RCC 7860 (cell line): ENCODE measurements at regions not wholly inside any gene's neighbourhood (a gene's known extent, or its start where the extent isn't known, plus 50 kb on each side); places are given as distances from the start of the nearest gene placed in this dataset.

Experiments
- DNase-seq: peaks from one replicate; pipeline ENCODE4 v3.0.0-alpha.2; 2015; ENCODE audit warnings: low spot score
- FAIRE-seq: peaks from 2 replicates; lab custom pipeline; 2012; peaks lifted over from hg19 to GRCh38; lab: Jason Lieb, UNC

DNA sequence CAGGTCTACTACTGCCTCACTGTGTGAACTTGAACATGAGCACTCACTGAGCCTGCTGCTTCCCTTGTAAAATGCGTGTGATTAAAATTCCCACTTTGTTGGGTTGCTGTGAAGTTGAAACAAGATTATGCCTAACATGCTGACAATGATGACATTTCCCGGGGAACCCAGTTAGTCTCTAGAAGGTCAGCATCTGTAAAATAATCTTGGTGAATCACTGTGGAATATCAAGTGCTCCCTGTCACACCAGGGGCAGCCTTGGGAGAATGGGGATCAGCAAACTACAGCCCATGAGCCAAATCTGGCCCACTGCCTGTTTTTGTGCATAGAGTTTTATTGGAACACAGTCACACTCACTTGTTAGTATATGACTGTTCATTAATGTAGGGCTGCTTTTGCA lies 335.2 kb downstream of the MIAT start:
- DNase-seq: no peak
- no peak for FAIRE-seq

DNA sequence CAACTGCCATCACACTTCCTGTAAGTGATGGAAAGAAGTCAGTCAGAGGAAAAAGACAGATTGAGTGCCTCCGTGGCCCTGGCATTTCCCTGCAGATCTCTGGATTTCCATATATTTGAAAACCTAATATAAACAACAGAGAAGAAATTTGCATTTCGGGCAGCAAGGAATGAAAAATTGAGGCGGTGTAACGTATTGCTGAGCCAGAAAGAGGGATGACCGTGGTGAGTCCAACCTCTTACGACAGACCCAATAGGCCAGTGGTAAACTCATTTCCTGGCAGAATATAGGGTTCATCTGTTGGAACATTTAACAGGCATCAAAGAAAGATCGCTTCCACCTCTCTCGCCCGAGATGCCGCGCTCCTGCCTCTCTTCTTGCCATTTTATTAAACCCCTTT lies 336.5 kb downstream of the MIAT start:
- FAIRE-seq: no peak

DNA sequence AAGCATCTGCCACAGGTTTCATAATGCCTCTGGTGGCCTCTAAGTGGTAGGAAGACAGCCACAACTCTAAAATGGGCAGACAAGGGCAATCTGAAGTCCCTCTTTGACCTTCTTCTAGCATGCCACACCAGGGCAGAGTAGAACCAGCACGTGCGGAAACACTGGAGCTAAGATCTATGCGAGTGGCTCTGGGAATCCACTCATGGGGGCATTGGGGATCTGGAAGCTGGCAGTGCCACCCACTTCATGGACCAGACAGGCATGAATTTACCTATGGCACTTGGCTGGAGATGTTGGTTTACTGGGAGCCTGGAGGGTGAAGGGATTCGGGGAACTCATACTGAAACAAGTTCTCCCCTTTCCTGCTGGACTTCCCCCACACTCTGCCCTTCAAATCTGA lies 337.4 kb downstream of the MIAT start:
- DNase-seq: no peak
- no peak for FAIRE-seq

More for the DNA sequence above, 336.5 kb downstream of the MIAT start:
- no peak for DNase-seq

DNA sequence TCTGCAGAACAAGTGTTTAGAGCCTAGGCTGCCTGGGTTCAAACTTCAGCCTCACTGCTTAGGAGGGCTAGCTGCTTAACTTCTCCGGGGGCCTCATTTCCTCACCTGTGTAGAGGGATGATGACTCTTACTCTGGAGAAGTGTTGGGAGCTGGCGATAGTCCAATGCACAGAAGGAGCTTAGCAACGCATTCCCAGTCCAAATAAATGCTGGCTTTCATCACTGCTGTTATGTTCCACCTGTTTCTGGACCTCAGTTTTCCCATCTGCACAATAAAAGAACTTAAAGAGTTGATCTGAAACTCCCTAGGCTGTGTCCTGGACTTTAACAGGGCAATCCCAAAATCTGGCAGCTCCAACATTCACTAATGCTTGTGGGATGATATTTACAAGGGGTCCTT lies 337.8 kb downstream of the MIAT start:
- FAIRE-seq (no peak), DNase-seq (no peak)

DNA sequence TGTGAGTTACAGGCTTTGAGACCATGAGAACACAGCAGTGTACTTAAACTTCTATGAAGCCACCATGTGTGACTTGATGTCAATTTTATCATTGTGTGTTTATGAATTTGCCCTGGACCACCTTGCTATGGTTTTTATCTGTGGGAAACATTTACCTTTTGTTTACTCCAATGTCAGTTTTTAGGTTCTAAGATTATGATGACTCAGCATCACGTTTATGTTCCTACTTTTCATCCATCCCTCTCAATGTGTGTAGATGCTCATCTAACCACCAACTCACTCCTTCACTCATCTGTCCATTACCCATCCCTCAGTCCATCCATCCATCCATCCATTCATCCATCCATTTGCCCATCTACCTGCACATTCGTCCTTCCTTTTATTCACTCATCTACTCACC lies 338.8 kb downstream of the MIAT start:
- FAIRE-seq: no peak
- DNase-seq: no peak

DNA sequence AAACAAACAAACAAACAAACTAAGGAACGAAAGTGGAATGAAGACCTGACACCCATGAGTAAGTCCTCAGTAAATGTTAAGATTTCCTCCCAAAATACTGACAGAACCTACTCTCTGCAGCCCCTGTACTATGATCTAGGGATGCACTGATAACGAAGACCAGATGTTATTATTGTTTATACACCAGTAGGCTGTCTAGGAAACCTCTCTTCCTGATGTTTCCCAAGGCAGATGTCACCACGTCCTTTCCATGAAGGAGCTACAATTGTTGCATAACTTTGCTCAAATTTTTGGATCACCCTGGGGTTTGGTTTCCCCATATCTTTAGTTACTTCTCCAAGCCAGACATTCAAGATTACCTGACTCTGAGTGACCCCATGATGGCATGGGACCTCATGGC lies 340.7 kb downstream of the MIAT start:
- FAIRE-seq (no peak), DNase-seq (no peak)

DNA sequence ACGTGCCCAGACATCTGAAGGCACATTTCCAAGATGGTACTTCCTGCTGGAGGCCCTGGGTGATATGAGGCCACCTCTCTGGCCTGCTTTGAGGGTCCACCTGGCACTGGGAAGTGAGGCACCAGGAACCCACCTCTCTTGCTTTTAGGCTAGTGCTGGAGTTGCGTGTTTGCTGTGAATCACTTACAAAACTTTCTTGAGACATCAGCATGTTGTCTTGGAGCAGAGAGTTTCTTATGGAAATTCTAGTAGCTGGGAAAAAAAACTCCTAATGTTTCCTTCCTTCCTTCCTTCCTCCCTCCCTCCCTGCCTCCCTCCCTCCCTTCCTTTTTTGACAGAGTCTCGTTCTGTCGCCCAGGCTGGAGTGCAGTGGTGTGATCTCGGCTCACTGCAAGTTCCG lies 341.3 kb downstream of the MIAT start:
- DNase-seq (no peak), FAIRE-seq (no peak)

DNA sequence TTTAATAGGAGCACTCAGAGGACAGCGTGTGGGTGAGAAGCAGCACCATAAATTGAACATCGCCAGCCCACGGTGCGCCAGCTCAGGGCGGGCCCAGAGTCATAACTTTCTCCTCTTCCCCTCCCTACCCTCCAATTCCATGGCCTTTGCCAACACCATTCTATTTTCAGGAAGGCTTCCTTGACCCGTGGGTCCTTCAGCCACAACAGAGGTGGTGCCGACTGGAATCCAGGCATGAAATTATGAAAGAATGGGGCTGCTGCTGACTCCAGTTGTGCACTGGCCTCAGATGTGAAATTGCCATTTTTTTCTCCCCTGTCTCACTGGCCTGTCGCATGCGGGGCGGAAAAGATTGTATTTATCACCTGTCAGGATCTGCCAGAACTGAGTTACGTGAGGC lies 345.9 kb downstream of the MIAT start:
- DNase-seq: no peak
- FAIRE-seq: no peak

DNA sequence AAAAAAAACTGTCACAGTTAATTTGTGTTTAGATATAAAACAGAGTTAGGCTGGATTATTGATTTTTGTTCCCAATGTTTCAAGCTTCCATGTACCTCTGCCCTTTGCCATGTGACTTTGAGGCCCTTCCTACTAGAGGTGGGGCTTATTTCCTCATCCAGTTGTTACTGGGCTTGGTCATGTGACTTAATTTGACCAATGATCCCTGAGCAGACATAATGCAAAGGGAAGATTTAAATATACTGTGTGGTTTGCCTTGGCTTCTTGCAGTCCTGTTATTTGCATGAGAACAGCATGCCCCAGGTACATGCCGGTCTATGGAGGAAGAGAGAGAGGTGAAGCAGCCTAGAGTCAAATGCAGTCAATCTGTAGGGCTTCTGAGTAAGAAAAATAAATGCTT lies 347.0 kb downstream of the MIAT start:
- DNase-seq (no peak), FAIRE-seq (no peak)

DNA sequence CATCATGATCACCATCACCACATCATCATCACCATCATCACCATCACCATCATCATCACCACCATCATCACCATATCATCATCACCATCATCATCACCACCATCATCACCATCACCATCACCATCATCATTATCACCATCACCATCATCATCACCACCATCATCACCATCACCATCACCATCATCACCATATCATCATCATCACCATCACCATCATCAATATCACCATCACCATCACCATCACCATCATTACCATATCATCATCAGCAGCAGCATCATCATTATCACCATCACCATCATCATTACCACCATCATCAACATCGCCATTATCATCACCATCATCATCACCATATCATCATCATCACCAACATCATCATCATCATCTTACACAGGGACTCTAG lies 351.1 kb downstream of the MIAT start:
- FAIRE-seq (no peak), DNase-seq (no peak)

DNA sequence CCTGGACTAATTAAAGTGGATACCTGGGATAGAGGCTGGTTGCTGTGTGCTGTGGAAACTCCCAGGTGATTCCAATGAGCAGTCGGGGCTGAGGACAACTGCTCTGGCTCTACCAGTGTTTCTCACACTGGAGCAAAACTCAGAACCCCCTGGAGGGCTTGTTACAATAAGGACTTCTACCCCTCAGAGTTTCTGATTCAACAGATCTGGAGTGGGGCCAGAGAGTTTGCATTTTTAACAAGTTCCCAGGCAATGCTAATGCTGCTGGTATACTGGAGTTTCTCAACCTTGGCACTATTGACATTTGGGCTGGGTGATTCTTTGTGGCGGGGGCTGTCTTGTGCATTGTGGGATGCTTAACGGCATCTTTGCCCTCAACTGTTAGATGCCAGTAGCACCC lies 353.7 kb downstream of the MIAT start:
- FAIRE-seq: no peak
- no peak for DNase-seq

DNA sequence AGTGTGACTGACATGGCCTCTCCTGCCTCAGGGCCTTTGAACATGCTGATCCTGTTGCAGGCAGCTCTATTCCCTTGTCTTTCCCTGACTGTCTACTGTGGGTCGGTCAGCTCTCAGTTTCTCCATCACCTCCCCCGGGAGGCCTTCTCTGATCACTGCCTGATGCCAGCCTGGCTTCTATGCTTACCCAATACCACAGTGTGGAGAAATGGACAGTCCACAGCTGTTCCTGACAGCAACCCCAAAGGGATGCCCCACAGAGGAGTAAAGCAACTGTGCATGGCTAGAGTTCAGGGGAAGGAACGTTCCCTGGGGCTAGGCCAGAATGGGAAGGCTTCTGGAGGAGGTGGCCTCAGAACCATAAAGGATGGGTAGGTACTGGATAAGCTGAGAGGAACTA lies 354.3 kb downstream of the MIAT start:
- DNase-seq (no peak), FAIRE-seq (no peak)

DNA sequence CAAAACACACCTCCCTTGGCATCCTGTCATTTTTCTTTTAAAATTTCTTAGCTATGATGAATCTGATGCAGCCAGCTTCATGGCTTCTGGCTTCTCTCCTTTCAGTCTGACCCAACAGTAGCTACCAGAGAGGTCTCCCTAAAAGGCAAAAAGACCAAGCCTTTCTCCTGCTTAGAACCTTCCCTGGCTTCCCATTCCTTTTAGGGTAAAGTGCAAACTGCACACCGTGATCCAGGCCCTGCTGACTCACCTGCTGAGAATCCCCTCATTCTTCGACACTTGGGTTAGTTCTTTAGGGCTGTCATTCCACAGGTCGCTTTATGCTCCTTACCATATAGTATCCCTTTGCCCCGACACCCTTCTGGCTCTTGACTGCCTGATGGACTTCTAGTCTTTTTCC lies 362.4 kb downstream of the MIAT start:
- FAIRE-seq (peak; percentile 29), DNase-seq (peak; percentile 86)

DNA sequence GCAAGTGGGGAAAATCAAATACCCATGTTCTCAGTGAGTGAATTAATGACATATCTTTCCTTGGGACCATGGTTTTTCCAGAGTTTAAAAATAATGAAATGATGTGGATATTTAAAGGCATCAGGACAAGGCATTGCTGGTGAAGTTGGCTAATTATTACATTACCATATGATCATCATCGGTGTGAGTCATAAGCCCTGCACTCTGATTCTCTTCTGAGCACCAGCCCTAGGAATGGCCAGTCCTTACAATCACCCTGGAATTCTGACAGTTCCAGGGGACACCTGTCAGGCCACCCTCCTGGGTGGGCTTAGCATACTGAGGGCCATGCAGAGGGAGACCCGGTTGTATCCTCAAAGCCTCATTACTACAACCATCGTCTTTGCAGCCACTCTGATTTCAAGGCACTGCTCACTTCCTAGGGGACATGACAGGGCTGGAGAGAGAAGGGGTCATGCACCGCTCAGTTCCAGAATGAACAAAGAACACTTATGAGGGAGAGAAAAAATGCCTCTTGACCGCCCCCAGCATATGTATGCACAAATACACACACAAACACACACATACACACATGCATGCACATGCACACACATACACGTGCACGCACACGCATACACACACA lies 365.0 kb downstream of the MIAT start:
- DNase-seq (peak; percentile 61), FAIRE-seq (peak; percentile 81)

DNA sequence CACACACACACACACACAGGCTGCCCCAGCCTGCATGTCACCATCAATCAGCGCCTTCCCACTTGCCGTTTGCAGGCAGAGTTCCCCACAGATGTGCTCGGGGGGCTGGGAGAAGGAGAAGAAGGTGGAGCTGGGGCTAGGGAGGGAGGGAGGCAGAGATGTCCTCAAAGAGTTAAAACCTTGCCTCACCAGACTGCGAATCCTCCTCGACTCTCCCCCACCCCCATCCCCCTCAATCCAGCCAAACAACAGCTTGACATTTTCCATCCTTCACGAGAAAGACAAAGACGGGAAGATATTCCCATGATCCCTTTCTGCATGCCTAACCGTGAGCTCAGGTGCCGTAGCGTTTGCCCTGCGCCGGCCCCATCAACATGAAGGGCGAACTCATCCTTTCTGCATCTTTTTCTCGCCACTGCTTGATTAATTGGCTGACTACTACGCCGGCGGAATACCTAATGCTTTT lies 365.5 kb downstream of the MIAT start:
- no peak for FAIRE-seq
- no peak for DNase-seq

DNA sequence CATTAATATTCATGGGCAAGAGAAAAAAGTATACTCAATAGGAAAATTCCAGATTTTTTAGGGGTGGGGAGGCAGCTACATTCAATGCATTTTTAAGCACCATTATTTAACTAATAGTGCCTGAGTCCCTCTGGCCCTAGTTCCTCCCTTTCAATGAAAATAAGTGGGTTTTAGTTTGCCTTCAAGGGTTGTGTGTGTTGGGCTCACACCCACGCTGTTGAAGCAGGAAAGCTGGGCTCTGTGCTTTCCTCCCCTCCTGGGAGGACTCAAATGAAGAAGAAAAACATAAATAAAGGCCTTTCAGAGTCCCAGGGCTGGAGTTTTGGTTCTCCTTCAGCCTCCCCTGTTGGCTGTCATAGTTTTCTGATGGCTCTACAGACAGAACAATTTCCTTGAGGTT lies 366.2 kb downstream of the MIAT start:
- FAIRE-seq: no peak
- DNase-seq: no peak

DNA sequence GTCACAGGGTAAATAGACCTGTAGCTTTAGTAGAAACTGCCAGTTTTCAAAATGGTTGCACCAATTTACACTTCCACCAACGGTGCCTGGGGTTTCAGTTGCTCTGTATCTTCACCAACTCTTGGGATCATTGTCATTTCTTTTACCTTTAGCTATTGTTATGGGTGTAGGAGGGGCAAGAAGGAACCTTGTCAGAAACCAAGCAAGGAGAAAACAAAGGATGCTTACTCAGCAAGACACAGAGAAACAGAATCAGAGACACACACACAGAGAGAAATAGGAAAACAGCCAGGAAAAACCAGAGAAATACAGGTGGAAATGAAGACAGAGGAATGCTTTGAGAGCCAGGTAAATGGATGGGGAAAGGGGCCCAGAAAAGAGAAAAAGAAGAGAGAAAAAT lies 367.6 kb downstream of the MIAT start:
- no peak for FAIRE-seq
- DNase-seq: no peak

DNA sequence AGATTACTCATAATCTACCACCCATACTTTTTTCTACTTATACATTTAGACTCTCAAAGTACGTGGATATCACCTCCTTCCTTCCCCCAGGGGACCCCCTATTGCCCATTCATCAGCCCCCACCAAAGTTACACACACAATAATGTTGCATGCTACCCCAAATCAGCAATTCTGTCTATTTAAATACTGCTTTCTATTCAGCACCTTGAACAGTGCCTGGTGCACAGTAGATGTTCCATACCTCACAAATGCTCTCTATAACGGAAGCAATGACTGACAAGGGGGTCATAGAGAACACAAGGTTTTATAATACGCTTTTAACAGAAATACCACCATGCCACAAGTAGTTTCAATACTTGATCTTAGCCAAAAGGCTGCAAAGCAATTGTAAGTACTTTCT lies 370.7 kb downstream of the MIAT start:
- FAIRE-seq (no peak), DNase-seq (no peak)

DNA sequence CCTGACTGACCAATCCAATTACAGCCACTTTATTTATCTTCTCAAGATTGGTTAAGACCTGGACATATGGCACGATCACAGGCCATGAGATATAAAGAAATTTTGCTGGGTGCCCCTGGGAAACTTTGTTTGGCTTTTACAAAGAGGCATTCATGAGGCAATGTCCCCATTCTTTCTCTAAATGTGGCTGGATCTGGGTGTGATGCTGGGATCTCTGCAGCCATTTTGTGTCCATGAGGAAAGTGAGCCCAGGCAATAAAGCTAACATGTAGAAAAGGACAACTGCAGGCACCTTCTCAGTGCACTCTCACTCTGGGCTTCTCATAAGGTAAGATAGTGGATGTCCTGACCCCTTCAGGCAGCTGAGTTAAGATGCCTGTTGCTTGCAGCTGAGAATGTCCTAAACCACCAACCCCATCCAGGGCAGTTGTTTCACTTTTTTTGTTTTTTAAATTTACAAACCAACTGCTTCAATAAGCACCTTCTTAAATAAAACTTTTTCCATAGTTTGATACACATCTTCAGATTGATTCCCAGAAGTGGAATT lies 372.3 kb downstream of the MIAT start:
- no peak for FAIRE-seq
- no peak for DNase-seq

DNA sequence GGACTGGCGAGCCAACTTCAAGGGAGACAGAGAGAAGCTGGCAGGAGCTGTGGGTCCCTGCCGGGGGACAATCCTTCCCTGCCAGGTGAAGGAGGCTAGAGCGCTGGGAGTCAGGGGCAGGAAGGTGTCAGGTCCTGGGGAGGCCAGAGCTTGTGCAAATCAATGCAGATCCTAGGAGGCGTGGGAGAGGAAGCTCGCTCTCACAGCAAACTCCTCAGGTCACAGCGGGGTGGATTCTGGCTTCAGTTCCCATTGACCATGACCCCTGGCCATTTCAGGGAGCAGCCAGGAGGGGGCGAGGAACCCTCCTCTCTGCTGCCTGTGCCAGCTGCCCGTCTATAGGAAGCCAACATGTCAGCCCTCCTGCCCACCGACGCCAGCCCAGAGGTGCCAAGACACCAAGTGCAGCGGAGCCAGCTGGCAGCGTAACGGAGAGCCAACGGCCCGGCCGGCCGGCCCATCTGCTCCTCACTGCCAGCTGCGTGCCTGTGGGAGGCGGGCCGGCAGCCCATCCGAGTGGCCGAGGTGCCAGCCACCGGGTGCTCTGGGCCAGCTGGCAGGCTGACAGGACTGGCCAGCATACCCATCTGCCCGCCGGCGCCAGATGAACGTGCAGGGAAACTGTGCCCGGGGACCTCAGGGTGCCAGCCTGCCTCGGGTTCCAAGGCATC lies 374.8 kb downstream of the MIAT start:
- no peak for DNase-seq
- no peak for FAIRE-seq

DNA sequence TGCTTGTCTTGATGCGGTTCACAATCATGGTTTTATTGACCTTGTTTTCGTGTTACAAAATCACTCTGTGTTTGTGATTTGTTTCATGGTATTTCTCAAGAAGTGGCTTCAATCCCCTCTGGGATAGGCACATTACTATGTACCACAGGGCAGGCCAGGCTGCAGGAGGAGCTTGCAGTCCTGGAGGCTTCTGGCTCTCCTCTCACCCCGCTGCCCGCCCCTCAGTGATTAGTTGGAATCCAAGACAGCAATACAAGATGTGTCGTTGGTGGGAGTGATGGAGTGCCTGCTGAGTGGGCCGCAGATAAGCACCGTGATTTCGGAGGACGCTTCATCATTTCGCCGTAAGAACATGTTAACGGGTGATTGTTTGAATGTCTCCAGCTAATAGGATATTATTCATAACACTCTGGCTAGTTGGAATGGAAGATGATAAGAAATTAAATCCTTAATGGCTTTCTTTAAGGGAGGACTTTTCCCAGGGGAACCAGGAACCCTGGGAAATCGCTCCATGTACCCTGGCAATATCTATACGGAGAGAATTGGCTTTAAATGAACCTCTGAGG lies 384.4 kb downstream of the MIAT start:
- FAIRE-seq (no peak), DNase-seq (no peak)

DNA sequence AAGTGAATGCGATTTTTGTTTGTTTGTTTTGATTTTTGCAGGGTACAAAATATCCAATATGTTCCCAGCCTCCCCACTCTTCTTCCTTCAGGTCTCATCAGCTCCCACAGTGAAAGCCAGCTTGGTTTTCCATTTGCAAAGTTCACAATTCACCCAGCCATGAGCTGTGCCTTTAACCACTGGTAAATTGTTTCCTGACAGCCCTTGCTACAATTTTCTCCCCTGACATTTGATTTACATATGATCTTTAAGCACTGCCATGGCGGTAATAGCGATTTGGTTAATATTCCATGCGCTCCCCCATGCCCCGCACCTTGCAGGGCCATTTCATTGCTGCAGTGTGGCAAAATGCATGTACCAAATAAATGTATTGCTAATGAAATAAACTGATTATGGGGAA lies 385.9 kb downstream of the MIAT start:
- FAIRE-seq: no peak

More for the DNA sequence above, 385.9 kb downstream of the MIAT start:
- DNase-seq: no peak
